Fibroblast of skin of scalp (primary cell): ENCODE measurements at regions not wholly inside any gene's neighbourhood (a gene's known extent, or its start where the extent isn't known, plus 50 kb on each side); places are given as distances from the start of the nearest gene placed in this dataset.
A peak's percentile ranks its signal among the peaks of the same experiment; 100 is the strongest.

Source experiments
- DNase-seq: peaks from one replicate; pipeline ENCODE4 v3.0.0-alpha.2; 2013

DNA sequence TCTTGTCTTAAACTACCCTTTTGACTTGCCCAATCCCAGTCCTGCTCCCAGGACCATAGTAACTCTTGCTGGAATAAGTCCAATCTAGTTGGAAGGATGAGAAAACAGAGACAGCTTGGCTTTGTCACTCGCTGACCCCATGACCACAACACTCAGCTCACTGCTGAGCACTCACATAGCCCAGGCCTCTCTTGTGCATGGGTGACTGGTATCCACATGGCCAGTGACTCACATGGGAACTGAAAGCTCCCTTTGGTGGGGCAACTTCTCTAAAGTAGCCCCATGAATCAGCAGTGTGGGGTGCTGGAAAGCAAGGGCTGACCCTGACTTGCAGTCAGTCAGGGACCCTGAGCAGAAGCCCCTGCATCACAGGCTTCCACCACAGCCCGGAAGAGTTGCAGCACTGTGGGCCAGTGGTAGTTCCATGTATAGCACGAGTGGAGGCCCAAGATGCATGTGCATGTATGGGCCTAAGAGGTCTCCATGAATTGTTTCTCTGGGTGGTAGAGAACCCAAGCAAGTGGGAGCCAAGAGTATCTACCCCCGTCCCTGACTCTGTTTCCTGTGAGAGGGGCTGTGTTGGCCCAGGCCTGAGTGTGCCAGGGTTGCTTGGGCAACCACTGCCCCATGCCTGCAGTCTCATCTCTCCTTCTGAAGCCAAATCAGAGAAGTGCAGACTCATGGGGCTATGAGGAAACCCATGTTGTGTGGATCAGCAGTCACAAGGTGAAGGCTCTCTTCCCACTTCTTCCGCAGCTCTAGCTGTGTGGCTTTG is 62.1 kb upstream of the XCR1 start:
- peak; percentile 42 for DNase-seq

DNA sequence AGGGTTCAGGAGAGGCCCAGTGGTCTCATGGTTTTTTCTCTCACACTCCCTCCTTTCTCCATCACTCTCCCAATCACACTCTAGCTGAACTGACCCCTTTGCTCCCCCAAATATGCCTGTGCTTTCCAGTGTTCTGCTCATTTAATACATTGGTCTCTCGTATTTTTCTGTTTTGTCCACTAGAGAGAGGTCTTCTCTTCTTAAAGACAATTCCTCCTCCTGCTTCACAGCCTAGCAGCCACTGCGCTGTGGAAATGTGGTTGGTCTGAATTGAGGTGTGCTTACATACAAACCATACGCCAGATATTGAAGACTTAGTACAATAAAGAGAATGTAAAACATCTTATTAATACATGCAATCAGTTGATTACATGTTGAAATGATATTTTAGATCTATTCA is 60.6 kb upstream of the XCR1 start:
- DNase-seq = peak; percentile 35

DNA sequence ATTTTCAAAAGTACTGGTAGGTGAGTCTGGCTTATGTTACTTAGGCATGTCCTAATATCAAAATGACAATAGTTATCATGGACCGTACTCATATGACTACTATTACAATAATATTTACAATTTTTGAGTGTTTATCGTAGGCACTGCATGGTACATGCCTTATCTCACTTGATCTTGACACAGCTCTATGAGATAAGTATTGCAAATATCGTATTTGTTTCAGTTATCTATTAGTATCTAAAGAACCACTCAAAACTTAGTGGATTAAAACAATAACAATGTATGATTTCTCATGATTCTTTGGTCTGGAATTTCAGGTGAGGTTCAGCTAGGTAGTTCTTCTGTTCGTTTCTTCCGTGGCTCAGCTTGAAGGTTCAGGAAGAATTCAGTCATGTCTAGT is 59.7 kb upstream of the XCR1 start:
- DNase-seq = no peak

DNA sequence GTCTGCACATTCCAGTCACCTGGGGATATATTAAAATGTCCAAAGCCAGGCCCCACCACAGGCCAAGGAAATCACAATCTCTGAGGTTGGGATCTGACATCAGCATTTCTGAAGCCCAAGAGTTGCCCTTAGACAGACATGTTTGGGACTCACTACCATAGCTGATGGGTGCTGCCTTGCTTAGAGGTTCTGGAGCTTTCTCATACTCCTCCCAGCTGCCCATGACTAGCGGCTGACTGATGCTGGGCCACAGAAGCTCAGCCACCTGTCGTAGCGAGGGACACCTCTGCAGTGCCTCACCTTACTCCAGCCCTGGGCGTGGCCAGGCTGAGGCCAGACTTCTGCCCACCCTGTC is 58.8 kb upstream of the XCR1 start:
- DNase-seq = no peak

DNA sequence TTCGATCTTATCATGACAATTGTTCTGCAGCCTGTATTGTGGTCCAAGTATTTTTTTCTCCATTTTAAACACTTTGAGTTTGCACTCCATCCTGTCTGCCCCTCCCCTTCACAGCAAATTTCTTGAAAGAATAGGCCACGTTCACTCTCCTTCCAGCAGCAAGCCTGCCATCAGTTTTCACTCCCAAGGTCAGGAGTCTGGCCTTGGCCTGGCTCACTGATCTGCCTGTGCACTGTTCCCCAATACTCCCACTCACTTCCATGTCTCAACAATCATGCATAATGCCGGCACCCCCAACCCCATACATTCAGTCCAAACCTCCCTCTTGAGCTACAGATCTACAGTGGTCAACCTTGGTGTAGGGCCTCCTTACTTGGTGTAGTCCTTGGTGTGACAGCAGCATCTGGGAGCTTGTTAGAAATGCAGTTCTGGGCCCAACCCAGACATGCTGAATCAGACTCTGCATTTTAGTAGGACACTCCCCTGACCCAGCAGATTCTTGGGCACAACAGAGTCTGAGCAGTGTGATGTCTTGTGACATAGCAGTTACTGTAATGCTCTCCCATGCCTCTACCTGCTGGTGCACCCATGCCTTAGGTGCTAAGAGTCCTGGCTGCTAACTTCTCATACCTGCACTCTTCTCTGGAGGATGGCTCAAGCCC is 58.3 kb upstream of the XCR1 start:
- no peak for DNase-seq

DNA sequence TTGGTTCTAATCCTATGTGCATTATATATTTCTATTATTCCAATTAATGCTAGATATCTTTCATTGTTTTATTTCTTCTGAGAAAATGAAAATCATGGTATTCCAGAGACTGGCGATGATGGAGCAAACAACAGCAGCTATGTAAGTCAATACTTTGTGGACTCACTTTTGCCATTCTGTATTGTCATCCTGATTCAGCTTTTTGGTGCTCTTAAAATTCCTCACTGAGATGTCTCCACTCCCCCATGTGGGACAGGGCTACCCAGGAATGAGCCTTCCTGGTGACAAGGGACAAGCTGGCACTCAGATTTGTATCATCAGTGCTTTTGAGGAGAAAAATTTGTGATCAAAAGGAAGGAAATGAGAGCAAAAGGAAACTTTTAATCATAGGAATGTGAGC is 56.7 kb upstream of the XCR1 start:
- no peak for DNase-seq

DNA sequence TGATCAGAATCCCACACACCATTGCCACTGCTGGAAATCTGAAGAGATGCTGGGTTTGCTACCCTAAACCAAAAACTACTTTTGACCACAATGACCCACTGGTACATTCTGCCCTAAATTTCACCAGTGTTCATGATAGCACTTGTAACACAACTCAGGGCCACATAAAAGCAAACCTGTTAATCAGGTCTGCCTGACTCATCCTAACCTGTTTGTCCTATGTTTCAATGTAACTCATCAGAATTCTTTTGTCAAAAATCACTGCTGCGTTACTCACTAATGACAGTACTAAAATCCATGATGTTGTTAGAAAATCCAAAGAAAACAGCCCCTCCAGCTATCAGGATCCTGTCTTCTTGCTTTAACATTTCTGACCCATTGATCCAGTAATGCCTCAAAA is 55.6 kb upstream of the XCR1 start:
- DNase-seq = no peak

DNA sequence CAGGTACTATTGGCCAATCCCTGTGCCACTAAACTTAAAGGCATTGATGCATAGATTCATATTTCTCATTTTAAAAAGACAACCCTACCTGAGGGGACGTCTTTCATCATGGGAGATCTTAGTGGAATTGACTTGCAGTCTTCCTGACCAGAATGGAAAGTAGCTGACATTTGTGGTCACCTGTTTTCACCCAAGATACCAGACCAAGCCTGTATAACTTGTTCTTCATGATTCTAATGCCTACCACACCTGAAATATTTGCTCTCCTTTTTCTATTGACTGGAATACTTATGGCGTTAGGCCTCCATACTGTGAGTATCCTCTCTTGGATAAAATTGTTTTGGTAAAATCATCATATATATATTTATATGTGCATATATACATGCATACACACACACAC is 54.7 kb upstream of the XCR1 start:
- no peak for DNase-seq

DNA sequence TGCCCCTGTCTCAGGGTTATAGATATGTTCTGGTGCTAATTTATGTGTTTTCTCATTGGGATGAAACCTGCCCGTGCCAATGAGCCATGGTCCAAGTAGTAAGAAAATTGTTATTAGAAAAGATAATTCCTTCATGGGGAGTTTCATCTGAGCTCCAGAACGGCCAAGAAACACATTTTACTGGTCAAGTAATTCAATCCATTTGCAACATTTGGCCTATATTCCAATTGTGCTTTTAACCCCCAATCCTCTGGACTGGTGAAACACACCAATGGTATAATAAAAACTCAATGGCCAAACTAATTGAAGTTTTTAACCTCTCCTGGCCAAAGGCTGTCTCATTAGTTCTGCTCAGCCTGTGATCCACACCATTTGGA is 53.7 kb upstream of the XCR1 start:
- DNase-seq = no peak

DNA sequence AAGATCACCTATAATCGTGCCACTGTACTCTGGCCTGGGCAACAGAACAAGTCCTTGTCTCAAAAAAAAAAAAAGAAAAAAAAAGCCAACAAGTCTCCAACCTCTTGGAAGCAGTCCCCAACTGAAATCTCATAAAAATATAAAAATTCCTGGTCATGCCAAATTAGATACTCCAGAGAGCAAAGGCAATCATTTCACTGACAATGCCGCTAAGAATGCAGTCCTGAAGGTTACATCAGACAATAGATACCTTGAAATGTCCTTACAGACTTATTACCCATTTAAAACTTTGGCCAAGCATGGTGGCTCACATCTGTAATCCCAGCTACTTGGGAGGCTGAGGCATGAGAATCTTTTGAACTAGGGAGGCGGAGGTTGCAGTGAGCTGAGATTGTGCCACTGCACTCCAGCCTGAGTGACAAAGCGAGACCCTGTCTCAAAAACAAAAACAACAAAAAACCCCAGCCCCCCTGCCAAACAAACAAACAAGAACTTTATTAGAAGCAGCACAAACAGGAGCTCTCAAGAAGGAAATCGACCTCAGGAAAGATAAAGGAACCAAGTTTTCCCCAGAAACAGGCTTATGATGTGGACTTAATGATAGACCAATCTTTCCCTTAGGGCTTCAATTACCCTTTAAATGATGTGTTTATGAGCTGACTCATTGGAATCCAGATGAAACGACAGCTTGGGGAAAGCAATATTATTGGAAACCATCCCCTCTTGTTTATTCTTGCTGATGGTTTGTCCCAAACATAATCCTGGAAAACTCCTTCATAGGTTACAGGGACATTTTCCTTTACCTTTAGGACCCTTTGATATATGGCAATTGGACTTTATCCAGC is 53.1 kb upstream of the XCR1 start:
- no peak for DNase-seq

DNA sequence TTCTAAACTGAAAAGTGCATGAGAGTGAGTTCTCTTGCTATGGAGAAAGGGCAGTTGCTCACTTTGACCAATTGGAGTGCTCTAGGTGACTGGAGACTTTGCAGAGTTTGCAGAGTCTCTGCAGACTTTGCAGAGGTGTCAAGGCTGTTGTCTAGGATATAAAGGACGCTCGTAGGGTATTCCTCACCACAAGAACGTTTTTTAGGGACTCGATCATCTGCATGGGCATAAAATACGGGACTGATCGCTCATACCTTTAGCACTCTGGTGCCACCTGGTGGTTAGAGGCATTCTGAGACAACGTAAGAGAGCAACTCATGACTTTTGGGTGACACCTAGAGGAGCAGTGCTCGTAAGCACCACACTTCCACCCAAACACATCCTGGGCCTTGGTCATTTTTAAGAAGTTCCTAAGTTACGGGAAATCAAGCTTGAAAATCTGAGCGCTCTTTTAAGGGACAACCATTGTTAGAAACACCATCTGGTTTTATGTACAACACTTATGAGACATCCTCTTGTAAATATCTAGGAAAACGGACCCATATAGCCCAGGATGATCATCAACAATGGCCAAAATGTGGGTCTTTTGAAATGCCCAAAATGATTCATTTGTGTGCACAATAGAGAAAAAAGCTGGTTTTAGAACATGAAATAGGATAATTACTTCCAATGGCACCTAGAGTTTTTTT is 51.6 kb upstream of the XCR1 start:
- DNase-seq = peak; percentile 91
